Transverse colon (tissue), 3 donors: ENCODE measurements at regions not wholly inside any gene's neighbourhood (a gene's known extent, or its start where the extent isn't known, plus 50 kb on each side); places are given as distances from the start of the nearest gene placed in this dataset.

Source experiments
- POLR2A ChIP-seq: fragments of 450-650 bp; IDR thresholded peaks from one replicate; pipeline ENCODE4 v1.6.1; 2016; ENCODE audit warnings: antibody characterized with exemption, mild to moderate bottlenecking, moderate library complexity
- TF ChIP-seq, protein P1 (sequence below), 5 experiments: fragments of 200-600 bp in 3 of 5; fragments of 450-650 bp in 2 of 5; sonication (generic) in 3 of 5; IDR thresholded peaks; 1 replicate in 2 of 5; 2 replicates in 3 of 5; pipeline ENCODE4 v1.5.1; 2016 to 2017; ENCODE audit warnings: antibody characterized with exemption in 5 of 5, inconsistent platforms in 3 of 5, mild to moderate bottlenecking in 2 of 5, moderate library complexity in 1 of 5

DNA sequence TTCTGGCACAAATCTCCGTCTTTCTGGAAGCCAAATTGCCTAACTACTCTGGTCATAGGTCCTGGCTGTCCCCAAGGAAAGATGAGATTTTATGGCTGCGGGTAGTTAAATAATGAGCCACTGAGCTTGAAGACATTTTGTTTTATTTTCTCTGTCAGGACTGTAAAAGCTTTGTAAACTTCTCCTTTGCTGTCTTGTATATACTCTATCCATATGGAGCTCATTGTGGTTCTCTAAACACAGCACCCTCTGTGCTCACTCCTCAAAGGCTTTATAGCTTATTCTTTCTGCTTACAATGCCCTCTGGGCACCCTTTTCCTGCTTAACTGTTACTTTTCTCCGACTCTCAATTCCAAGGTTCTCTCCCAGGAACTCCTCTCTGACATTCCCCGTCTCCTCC is 209.1 kb downstream of the CMPK2 start:
- TF ChIP-seq, protein P1, sequence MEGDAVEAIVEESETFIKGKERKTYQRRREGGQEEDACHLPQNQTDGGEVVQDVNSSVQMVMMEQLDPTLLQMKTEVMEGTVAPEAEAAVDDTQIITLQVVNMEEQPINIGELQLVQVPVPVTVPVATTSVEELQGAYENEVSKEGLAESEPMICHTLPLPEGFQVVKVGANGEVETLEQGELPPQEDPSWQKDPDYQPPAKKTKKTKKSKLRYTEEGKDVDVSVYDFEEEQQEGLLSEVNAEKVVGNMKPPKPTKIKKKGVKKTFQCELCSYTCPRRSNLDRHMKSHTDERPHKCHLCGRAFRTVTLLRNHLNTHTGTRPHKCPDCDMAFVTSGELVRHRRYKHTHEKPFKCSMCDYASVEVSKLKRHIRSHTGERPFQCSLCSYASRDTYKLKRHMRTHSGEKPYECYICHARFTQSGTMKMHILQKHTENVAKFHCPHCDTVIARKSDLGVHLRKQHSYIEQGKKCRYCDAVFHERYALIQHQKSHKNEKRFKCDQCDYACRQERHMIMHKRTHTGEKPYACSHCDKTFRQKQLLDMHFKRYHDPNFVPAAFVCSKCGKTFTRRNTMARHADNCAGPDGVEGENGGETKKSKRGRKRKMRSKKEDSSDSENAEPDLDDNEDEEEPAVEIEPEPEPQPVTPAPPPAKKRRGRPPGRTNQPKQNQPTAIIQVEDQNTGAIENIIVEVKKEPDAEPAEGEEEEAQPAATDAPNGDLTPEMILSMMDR (IDR thresholded peaks at IDR 0.05): no peak
- no peak for TF ChIP-seq POLR2A
